Suprapubic skin (tissue), 4 donors: ENCODE measurements at regions not wholly inside any gene's neighbourhood (a gene's known extent, or its start where the extent isn't known, plus 50 kb on each side); places are given as distances from the start of the nearest gene placed in this dataset.

Experiments
- EP300 ChIP-seq: sonication (generic); formaldehyde crosslinking; IDR thresholded peaks from one replicate; pipeline ENCODE4 v1.6.1; 2017; ENCODE audit warnings: antibody characterized with exemption
- POLR2A ChIP-seq, 2 donors: fragments of 450-650 bp; IDR thresholded peaks; one replicate each; pipeline ENCODE4 v1.6.1; 2017; ENCODE audit warnings: antibody characterized with exemption in 2 of 2, mild to moderate bottlenecking in 2 of 2, moderate library complexity in 2 of 2
- POLR2AphosphoS5 ChIP-seq, 3 donors: sonication (generic); formaldehyde crosslinking; IDR thresholded peaks; one replicate each; pipeline ENCODE4 v1.6.1; 2017; ENCODE audit warnings: antibody characterized with exemption in 3 of 3
- TF ChIP-seq, protein P1 (sequence below), 2 donors: fragments of 200-600 bp in 1 of 2; fragments of 450-650 bp in 1 of 2; sonication (generic) in 1 of 2; IDR thresholded peaks; one replicate each; pipeline ENCODE4 v1.5.1; 2016 to 2019; ENCODE audit warnings: antibody characterized with exemption in 2 of 2, mild to moderate bottlenecking in 1 of 2, moderate library complexity in 1 of 2

DNA sequence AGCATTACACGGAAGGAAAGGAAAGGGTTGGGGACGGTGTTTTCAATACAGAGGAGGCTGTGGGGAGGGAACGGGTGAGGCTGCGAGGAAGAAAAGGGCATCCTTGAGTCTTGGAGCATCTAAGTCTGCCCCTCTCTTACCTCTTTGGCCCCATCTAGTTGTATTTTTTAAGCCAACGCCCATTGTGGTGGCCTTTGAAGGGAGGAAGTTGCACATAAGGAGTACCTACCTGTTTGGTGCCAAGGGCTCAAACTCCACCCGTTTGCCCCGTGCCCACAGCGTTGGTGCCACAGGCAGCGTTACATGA, 146.1 kb upstream of the UMPS start:
- TF ChIP-seq, protein P1, sequence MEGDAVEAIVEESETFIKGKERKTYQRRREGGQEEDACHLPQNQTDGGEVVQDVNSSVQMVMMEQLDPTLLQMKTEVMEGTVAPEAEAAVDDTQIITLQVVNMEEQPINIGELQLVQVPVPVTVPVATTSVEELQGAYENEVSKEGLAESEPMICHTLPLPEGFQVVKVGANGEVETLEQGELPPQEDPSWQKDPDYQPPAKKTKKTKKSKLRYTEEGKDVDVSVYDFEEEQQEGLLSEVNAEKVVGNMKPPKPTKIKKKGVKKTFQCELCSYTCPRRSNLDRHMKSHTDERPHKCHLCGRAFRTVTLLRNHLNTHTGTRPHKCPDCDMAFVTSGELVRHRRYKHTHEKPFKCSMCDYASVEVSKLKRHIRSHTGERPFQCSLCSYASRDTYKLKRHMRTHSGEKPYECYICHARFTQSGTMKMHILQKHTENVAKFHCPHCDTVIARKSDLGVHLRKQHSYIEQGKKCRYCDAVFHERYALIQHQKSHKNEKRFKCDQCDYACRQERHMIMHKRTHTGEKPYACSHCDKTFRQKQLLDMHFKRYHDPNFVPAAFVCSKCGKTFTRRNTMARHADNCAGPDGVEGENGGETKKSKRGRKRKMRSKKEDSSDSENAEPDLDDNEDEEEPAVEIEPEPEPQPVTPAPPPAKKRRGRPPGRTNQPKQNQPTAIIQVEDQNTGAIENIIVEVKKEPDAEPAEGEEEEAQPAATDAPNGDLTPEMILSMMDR (IDR thresholded peaks at IDR 0.05) = no peak
- TF ChIP-seq POLR2A (IDR thresholded peaks at IDR 0.05) (no peak), POLR2AphosphoS5 (IDR thresholded peaks at IDR 0.05) (no peak), EP300 (no peak)
